T-helper 17 cell (primary cell): ENCODE measurements at regions not wholly inside any gene's neighbourhood (a gene's known extent, or its start where the extent isn't known, plus 50 kb on each side); places are given as distances from the start of the nearest gene placed in this dataset.
"Not testable (repeated sequence)": the region's sequence is repeated elsewhere in the genome, so short reads cannot be mapped to it uniquely, and the experiment has no call there.

Experiments used
- ATAC-seq: fragments of 150-1000 bp; cut with Tn5 transposase; 2 replicates; pipeline ENCODE4 v1.10.0; 2021; ENCODE audit warnings: mild to moderate bottlenecking, moderate library complexity
- DNase-seq, 3 donors: peaks; one replicate each; pipeline versions ENCODE4 v3.0.0 to v3.0.0-alpha.2; 2020 to 2021
- H3K9me3 ChIP-seq: one replicate; pipeline ENCODE4 v1.7.0; 2013; ENCODE audit warnings: low read length, mild to moderate bottlenecking; ENCODE audit not compliant: control insufficient read depth, poor library complexity, severe bottlenecking
- H3K27ac Mint-ChIP-seq: one replicate; pipeline ENCODE4 v1.8.0; 2022; ENCODE audit warnings: mild to moderate bottlenecking, moderate library complexity, mixed read lengths
- H3K27me3 Mint-ChIP-seq: one replicate; pipeline ENCODE4 v1.8.0; 2022; ENCODE audit warnings: mixed read lengths
- H3K36me3 Mint-ChIP-seq: one replicate; pipeline ENCODE4 v1.8.0; 2022; ENCODE audit warnings: low read depth, mixed read lengths
- H3K4me1 Mint-ChIP-seq: one replicate; pipeline ENCODE4 v1.8.0; 2022; ENCODE audit warnings: mild to moderate bottlenecking, mixed read lengths
- H3K4me3 Mint-ChIP-seq: one replicate; pipeline ENCODE4 v1.8.0; 2022; ENCODE audit warnings: mild to moderate bottlenecking, moderate library complexity, mixed read lengths

DNA sequence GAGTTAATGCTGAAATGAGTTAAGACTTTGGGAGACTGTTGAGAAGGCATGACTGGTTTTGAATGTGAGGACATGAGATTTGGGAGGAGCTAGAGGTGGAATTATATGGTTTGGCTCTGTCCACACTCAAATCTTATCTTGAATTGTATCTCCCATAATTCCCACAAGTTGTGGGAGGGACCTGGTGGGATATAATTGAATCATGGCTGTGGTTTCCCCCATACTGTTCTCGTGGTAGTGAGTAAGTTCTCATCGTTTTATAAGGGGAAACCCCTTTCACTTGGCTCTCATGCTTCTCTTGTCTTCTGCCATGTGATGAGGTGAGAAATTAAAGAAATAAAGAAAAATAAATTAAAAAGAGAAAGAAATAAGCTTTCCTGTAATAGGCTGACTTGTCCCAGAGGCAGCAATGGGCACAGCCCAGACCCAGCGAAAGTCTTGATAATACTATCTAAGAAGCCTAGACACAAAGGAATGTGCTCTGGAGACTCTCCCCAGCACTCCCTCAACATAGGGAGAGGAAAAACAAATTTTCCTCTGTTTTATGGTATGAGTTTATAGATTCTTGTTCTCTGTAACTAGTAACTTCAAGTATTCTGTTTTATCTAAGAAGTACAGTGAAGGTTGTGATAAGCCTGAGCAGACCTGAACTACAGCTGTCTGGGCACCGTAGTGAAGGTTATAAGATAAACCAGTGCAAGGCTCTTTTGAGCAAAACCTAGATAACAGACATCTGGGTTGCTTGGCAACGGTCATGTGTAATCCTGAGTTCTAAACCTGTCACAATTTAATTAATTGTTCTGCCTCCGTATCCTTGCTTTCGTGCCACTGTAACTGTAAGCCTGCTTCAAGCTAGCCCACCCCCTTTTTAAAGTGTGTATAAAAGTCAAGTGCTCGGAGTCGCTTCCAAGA, 88.9 kb upstream of the ECI2 start:
- Mint-ChIP-seq H3K27me3 (peaks cover 6% of the 10 kb centered on the region), H3K4me3 (no peak overlapping the region), H3K27ac (no peak overlapping the region), H3K36me3 (peaks cover 4% of the 10 kb centered on the region), H3K4me1 (no peaks in the 10 kb centered on the region)
- peaks cover 4% of the 10 kb centered on the region for H3K9me3 ChIP-seq
- ATAC-seq (no peak), DNase-seq (no peak)

DNA sequence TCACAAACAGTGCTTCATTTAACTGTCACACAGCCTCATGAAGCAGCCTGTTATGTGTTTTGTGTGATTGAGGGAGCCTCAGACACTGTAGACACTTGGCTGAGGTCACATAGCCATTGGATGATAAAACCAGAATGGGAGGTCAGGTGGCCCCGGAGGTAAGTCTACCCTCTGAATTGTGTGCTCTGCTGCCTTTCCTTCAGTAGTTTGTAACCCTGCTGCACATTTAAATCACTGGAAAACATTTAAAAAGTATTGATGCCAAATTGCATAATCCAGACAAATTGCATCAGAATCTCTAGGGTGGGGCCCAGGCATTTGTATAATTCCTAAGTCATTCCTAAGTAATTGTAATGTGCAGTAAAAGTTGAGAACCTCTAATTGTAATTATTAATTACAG, 85.2 kb upstream of the ECI2 start:
- Mint-ChIP-seq H3K4me1 (no peaks in the 10 kb centered on the region), H3K4me3 (no peak overlapping the region), H3K27ac (no peak overlapping the region), H3K36me3 (peaks cover 6% of the 10 kb centered on the region), H3K27me3 (peaks cover 15% of the 10 kb centered on the region)
- DNase-seq: no peak
- peaks cover 4% of the 10 kb centered on the region for H3K9me3 ChIP-seq
- no peak for ATAC-seq

DNA sequence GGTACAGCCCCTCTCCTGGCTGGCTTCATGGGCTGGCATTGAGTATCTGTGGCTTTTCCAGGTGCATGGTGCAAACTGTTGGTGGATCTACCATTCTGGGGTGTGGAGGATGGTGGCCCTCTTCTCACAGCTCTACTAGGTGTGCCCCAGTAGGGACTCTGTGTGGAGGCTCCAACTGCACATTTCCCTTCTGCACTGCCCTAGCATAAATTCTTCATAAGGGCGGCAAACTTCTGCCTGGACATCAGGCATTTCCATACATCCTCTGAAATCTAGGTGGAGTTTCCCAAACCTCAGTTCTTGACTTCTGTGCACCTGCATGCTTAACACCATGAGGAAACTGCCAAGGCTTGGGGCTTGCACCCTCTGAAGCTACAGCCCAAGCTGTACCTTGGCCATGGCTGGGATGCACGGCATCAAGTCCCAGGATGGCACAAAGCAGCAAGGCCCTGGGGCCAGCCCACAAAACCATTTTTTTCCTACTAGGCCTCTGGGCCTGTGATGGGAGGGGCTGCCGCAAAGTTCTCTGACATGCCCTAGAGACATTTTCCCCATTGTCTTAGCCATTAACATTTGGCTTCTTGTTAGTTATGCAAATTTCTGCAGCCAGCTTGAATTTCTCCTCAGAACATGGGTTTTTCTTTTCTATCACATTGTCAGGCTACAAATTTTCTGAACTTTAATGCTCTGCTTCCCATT, 83.4 kb upstream of the ECI2 start:
- not testable (repeated sequence) for DNase-seq, ATAC-seq, H3K9me3 ChIP-seq, H3K4me3 Mint-ChIP-seq, H3K27ac Mint-ChIP-seq, H3K36me3 Mint-ChIP-seq, H3K4me1 Mint-ChIP-seq
- peaks cover 11% of the 10 kb centered on the region for H3K27me3 Mint-ChIP-seq

DNA sequence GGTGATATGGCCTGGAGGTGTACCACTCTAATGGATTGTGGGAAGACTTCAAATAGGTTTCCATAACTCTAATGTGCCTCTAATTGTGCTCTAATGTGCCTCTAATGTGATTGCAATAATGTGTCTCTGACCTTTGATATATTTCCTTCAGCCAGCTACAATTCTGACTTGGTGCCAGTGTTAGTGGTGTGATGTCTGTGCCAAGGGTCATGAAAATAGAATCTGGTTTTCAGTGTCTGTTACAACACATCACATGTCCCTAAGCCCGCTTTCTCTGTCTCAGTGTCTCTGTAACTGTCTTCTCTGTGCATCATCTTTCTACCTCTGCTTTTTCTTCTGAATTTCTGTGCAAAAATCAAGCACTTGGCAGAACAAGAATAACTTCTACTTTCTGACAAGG, 77.2 kb upstream of the ECI2 start:
- H3K9me3 ChIP-seq: no peaks in the 10 kb centered on the region
- peaks cover 15% of the 10 kb centered on the region for H3K27me3 Mint-ChIP-seq
- peaks cover 23% of the 10 kb centered on the region for H3K4me1 Mint-ChIP-seq
- no peak overlapping the region for H3K27ac Mint-ChIP-seq
- peaks cover 7% of the 10 kb centered on the region for H3K36me3 Mint-ChIP-seq
- DNase-seq (no peak), ATAC-seq (no peak)
- H3K4me3 Mint-ChIP-seq: no peak overlapping the region

DNA sequence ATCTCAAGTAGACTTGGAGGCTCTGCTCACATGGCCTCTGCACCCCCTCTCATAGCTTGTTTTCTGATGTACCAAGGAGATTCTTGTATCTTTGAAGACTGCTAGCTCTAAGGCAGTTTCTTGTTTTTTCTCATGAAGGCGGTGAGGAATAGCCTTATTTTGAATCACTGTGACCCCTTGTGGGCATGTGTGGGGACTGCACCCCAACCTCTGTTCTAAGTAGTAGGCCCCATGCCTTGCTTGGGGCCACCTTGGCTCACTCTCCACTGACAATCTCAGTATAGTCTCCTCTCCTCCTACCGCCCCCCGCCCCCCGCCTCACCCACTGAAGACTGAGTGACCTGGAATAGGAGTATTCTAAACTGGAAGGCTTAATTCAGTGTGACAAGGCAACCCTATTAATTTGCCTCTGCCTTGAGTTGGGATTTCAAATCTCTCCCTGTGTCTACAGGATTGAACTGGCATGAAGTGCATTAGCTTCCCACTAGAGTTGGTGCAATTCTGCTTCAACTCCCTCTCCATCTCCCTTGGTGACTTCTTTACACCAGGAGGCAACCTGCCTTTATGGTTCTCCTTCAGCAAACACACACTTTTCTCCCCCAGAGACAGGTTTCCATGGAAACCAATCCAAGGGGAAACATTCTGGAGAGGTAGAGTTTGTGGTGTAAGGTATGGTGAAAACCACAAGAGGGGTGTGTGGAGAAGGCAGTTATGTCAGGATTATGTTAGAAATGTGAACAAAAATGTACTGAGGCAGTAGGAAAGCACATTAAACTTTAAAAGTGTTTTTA, 75.4 kb upstream of the ECI2 start:
- H3K9me3 ChIP-seq: no peaks in the 10 kb centered on the region
- peaks cover 12% of the 10 kb centered on the region for H3K27me3 Mint-ChIP-seq
- peaks cover 8% of the 10 kb centered on the region for H3K36me3 Mint-ChIP-seq
- peak overlapping the region; percentile 48 for H3K27ac Mint-ChIP-seq
- peaks cover 23% of the 10 kb centered on the region for H3K4me1 Mint-ChIP-seq
- ATAC-seq (peak; percentile 90), DNase-seq (peak in 2 of 3 donors; percentile 13 to 39)
- peak overlapping the region; percentile 37 for H3K4me3 Mint-ChIP-seq

DNA sequence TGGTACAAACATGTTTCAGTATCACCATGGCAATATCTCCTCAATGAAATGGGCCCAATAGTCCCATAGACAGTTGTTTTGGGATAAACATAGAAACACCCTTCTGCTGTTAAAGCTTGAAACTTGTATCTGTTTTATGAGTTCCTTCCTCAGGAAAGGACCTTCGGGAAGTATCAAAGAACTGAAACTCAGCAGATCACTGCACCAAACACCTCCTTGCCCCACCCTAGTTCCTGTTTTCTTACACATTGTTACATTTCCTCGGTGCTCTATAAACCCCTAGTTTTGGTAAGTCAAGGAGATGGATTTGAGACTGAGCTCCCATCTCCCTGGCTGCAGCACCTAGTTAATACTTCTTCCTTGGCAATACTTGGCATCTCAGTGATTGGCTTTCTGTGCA, 73.8 kb upstream of the ECI2 start:
- ATAC-seq (no peak), DNase-seq (no peak)
- Mint-ChIP-seq H3K4me1 (peaks cover 23% of the 10 kb centered on the region), H3K36me3 (peaks cover 12% of the 10 kb centered on the region), H3K4me3 (peak overlapping the region; percentile 19), H3K27me3 (peaks cover 12% of the 10 kb centered on the region), H3K27ac (no peak overlapping the region)
- H3K9me3 ChIP-seq: no peaks in the 10 kb centered on the region

DNA sequence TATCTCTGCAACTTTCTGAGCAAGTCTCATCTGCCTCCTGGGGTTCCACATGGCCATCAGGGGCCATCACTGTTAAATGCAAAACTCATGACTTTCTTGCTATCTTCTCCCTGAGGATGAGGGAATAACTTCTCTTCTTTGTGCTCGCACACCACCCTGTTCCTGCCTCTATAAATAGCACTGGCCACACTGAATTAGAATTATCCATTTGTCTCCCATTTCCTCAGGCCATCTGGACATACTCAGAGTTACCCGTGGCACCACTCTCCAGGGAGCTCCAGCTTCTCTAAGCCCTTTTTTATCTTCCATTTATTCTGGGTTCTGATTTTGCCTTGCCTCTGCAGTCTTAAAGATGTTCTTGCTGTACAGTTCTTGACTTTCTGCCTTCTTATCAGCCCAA, 72.8 kb upstream of the ECI2 start:
- no peaks in the 10 kb centered on the region for H3K9me3 ChIP-seq
- Mint-ChIP-seq H3K27me3 (peaks cover 12% of the 10 kb centered on the region), H3K4me1 (peaks cover 23% of the 10 kb centered on the region), H3K36me3 (peaks cover 12% of the 10 kb centered on the region), H3K4me3 (no peak overlapping the region), H3K27ac (peak overlapping the region; percentile 72)
- DNase-seq (no peak), ATAC-seq (no peak)

DNA sequence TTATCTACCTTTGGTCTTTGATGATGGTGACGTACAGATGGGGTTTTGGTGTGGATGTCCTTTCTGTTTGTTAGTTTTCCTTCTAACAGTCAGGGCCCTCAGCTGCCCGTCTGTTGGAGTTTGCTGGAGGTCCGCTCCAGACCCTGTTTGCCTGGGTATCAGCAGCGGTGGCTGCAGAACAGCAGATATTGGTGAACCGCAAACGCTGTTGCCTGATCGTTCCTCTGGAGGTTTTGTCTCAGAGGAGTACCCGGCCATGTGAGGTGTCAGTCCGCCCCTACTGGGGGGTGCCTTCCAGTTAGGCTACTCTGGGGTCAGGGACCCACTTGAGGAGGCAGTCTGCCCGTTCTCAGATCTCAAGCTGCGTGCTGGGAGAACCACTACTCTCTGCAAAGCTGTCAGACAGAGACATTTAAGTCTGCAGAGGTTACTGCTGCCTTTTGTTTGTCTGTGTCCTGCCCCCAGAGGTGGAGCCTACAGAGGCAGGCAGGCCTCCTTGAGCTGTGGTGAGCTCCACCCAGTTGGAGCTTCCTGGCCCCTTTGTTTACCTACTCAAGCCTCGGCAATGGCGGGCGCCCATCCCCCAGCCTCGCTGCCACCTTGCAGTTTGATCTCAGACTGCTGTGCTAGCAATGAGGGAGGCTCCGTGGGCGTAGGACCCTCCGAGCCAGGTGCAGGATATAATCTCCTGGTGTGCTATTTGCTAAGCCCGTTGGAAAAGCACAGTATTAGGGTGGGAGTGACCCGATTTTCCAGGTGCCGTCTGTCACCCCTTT, 68.5 kb upstream of the ECI2 start:
- H3K27ac Mint-ChIP-seq, H3K4me3 Mint-ChIP-seq, H3K4me1 Mint-ChIP-seq, DNase-seq, H3K9me3 ChIP-seq, ATAC-seq: not testable (repeated sequence)
- peaks cover 12% of the 10 kb centered on the region for H3K36me3 Mint-ChIP-seq
- peaks cover 12% of the 10 kb centered on the region for H3K27me3 Mint-ChIP-seq

DNA sequence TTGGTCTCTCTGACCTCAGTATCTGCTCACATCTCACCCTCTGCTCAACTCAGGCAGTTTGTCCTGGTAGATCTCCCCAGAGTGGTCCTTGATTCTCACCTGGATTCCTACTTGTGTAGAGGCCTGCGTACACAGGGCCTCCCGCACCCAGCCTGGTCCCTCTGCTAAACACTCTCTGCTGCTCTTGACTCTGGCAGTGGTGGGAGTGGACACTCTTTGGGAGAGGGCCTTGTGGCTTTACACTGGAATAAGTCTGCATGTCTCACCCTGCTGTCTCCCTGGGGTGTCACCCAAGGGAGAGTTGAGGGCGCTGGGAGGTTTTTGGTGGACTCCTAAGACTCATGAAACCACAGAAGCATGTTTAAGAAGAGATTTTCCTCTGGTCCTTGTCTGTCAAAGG, 57.3 kb upstream of the ECI2 start:
- DNase-seq (no peak), ATAC-seq (no peak)
- H3K27me3 Mint-ChIP-seq: peaks cover 18% of the 10 kb centered on the region
- H3K9me3 ChIP-seq: no peaks in the 10 kb centered on the region
- peak overlapping the region; percentile 39 for H3K27ac Mint-ChIP-seq
- H3K4me1 Mint-ChIP-seq: peaks cover 2% of the 10 kb centered on the region
- no peak overlapping the region for H3K4me3 Mint-ChIP-seq
- no peaks in the 10 kb centered on the region for H3K36me3 Mint-ChIP-seq

DNA sequence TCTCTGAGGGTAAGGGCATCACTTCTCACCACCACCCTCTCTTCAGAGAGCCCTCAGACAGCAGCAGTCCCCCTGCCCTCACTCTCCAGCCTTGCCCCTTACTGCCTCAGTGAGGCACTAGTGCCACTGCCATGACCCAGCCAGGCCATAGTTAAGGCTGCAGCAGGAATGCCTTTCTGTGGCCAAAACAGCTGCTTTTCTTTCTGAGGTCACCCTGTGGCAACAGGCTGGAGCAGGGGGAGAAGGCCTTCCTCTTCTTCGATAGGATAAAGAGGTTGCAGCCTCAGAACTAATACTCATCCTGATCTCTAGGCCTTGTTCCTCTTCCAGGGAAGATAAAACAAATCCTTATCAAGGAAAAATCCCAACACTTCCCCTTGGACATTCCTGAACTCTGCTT, 56.8 kb upstream of the ECI2 start:
- H3K9me3 ChIP-seq: no peaks in the 10 kb centered on the region
- Mint-ChIP-seq H3K4me3 (no peak overlapping the region), H3K27me3 (peaks cover 22% of the 10 kb centered on the region), H3K36me3 (no peaks in the 10 kb centered on the region), H3K4me1 (no peaks in the 10 kb centered on the region), H3K27ac (peak overlapping the region; percentile 39)
- ATAC-seq (no peak), DNase-seq (no peak)

DNA sequence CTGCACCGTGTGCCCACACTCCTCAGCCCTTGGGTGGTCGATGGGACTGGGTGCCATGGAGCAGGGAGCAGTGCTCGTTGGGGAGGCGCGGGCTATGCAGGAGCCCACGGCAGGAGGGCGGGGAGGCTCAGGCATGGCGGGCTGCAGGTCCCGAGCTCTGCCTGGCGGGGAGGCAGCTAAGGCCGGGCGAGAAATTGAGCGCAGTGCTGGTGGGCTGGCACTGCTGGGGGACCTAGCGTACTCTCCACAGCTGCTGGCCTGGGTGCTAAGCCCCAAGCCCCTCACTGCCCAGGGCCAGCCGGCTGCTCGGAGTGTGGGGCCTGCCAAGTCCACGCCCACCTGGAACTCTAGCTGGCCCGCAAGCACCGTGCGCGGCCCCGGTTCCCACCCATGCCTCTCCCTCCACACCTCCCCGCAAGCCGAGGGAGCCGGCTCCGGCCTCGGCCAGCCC, 55.9 kb upstream of the ECI2 start:
- peaks cover 22% of the 10 kb centered on the region for H3K27me3 Mint-ChIP-seq
- no peak for DNase-seq
- H3K4me1 Mint-ChIP-seq: no peaks in the 10 kb centered on the region
- H3K9me3 ChIP-seq: no peaks in the 10 kb centered on the region
- no peak overlapping the region for H3K4me3 Mint-ChIP-seq
- H3K27ac Mint-ChIP-seq: no peak overlapping the region
- ATAC-seq: no peak
- H3K36me3 Mint-ChIP-seq: no peaks in the 10 kb centered on the region

DNA sequence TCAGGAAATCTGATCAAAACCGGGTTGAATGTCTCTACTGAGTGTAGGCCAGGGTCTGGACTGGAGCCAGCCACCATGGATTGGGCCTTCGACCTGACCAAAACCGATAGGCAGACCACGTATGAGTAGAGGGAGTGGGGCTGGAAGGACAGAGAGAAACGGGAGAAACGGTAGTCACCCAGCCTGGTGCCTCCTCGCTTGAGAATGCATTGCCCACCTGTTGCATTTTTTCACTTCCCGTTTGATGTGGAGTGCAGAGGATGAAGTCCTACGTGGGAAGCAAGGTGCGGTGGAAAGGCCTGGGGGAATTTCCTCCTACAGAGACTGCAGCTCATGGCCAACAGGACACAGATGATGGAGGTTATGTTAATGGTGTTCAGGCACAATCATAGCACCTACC, 53.9 kb upstream of the ECI2 start:
- Mint-ChIP-seq H3K27me3 (peaks cover 39% of the 10 kb centered on the region), H3K4me1 (peaks cover 3% of the 10 kb centered on the region), H3K36me3 (peaks cover 2% of the 10 kb centered on the region), H3K27ac (no peak overlapping the region), H3K4me3 (no peak overlapping the region)
- no peaks in the 10 kb centered on the region for H3K9me3 ChIP-seq
- no peak for ATAC-seq
- DNase-seq: no peak
